GM12878 (cell line): ENCODE measurements at regions not wholly inside any gene's neighbourhood (a gene's known extent, or its start where the extent isn't known, plus 50 kb on each side); places are given as distances from the start of the nearest gene placed in this dataset.

ENCODE experiments used
- CHD2 ChIP-seq: IDR thresholded peaks from 2 replicates; pipeline ENCODE4 v1.6.1; 2011; ENCODE audit warnings: low read depth, low read length, improper control_type of control experiment, borderline replicate concordance
- EP300 ChIP-seq, 2 experiments: fragments of 150-350 bp in 1 of 2; IDR thresholded peaks; 2 replicates each; pipeline ENCODE4 v1.6.1; 2011 to 2012; ENCODE audit warnings: low read depth in 2 of 2, low read length in 2 of 2, borderline replicate concordance in 1 of 2, improper control_type of control experiment in 1 of 2, inconsistent platforms in 1 of 2; ENCODE audit not compliant: control insufficient read depth in 1 of 2
- IKZF1 ChIP-seq: fragments of 450-650 bp; conservative IDR thresholded peaks from 2 replicates; pipeline ENCODE4 v1.6.1; 2017; ENCODE audit warnings: antibody characterized with exemption, mild to moderate bottlenecking
- NR2C2 ChIP-seq: IDR thresholded peaks from 2 replicates; pipeline ENCODE4 v1.6.1; 2011; ENCODE audit warnings: borderline replicate concordance, low read depth; ENCODE audit not compliant: control insufficient read depth, insufficient read length
- POLR2AphosphoS2 ChIP-seq: IDR thresholded peaks from 2 replicates; pipeline ENCODE4 v1.6.1; 2011; ENCODE audit warnings: low read depth, mild to moderate bottlenecking, low read length, improper control_type of control experiment, moderate library complexity
- SUZ12 ChIP-seq: fragments of 200-600 bp; sonication (generic); IDR thresholded peaks from one replicate; pipeline ENCODE4 v1.6.1; 2018; ENCODE audit warnings: antibody characterized with exemption, mild to moderate bottlenecking; ENCODE audit not compliant: unreplicated experiment
- TF ChIP-seq, protein P1 (sequence below): fragments of 450-650 bp; IDR thresholded peaks from 2 replicates; pipeline ENCODE4 v1.6.1; 2017; ENCODE audit warnings: mild to moderate bottlenecking, moderate library complexity
- TF ChIP-seq, protein P2 (sequence below): IDR thresholded peaks from 2 replicates; pipeline ENCODE4 v1.6.1; 2012; ENCODE audit warnings: low read depth, low read length, improper control_type of control experiment

DNA sequence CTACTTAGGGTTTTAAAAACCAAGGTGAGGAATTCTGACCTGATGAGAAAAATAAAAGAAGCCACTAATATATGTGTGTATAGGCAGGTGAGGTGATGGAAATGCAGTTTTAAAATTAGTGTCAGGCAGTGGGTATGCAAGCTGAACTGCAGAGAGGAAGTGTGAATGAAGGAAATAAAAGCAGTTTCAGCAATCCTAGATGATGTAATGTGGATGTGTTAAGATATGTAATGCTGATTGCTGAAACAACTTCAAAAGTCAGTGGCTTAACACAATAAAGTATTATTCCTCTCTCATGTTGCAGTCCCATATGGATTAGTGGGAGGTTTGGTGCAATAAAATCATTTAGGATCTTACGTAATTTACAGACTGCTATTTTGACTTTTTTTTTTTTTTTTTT is 119.9 kb upstream of the ASCC3 start (continued):
- TF ChIP-seq, protein P1, sequence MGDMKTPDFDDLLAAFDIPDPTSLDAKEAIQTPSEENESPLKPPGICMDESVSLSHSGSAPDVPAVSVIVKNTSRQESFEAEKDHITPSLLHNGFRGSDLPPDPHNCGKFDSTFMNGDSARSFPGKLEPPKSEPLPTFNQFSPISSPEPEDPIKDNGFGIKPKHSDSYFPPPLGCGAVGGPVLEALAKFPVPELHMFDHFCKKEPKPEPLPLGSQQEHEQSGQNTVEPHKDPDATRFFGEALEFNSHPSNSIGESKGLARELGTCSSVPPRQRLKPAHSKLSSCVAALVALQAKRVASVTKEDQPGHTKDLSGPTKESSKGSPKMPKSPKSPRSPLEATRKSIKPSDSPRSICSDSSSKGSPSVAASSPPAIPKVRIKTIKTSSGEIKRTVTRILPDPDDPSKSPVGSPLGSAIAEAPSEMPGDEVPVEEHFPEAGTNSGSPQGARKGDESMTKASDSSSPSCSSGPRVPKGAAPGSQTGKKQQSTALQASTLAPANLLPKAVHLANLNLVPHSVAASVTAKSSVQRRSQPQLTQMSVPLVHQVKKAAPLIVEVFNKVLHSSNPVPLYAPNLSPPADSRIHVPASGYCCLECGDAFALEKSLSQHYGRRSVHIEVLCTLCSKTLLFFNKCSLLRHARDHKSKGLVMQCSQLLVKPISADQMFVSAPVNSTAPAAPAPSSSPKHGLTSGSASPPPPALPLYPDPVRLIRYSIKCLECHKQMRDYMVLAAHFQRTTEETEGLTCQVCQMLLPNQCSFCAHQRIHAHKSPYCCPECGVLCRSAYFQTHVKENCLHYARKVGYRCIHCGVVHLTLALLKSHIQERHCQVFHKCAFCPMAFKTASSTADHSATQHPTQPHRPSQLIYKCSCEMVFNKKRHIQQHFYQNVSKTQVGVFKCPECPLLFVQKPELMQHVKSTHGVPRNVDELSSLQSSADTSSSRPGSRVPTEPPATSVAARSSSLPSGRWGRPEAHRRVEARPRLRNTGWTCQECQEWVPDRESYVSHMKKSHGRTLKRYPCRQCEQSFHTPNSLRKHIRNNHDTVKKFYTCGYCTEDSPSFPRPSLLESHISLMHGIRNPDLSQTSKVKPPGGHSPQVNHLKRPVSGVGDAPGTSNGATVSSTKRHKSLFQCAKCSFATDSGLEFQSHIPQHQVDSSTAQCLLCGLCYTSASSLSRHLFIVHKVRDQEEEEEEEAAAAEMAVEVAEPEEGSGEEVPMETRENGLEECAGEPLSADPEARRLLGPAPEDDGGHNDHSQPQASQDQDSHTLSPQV, result no peak
- TF ChIP-seq SUZ12 (no peak), IKZF1 (no peak), CHD2 (no peak), EP300 (IDR thresholded peaks at IDR 0.05; ENCODE audit: borderline replicate concordance in 1 of 2, control insufficient read depth in 1 of 2, low read depth in 2 of 2, low read length in 2 of 2) (no peak), POLR2AphosphoS2 (no peak), NR2C2 (no peak)
- TF ChIP-seq, protein P2, sequence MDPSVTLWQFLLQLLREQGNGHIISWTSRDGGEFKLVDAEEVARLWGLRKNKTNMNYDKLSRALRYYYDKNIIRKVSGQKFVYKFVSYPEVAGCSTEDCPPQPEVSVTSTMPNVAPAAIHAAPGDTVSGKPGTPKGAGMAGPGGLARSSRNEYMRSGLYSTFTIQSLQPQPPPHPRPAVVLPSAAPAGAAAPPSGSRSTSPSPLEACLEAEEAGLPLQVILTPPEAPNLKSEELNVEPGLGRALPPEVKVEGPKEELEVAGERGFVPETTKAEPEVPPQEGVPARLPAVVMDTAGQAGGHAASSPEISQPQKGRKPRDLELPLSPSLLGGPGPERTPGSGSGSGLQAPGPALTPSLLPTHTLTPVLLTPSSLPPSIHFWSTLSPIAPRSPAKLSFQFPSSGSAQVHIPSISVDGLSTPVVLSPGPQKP, result no peak
